IMR-90 (cell line): ENCODE measurements at regions not wholly inside any gene's neighbourhood (a gene's known extent, or its start where the extent isn't known, plus 50 kb on each side); places are given as distances from the start of the nearest gene placed in this dataset.

Source experiments
- CEBPB ChIP-seq: IDR thresholded peaks from 2 replicates; pipeline ENCODE4 v1.6.1; 2012; ENCODE audit warnings: low read depth, low read length, improper control_type of control experiment
- FOS ChIP-seq: fragments of 150-350 bp; IDR thresholded peaks from 2 replicates; pipeline ENCODE4 v1.6.1; 2016; ENCODE audit warnings: low read depth, low read length
- MAFK ChIP-seq: IDR thresholded peaks from 2 replicates; pipeline ENCODE4 v1.6.1; 2012; ENCODE audit warnings: low read depth, low read length, improper control_type of control experiment
- MXI1 ChIP-seq: IDR thresholded peaks from 2 replicates; pipeline ENCODE4 v1.6.1; 2012; ENCODE audit warnings: low read depth, mild to moderate bottlenecking, low read length, moderate library complexity, borderline replicate concordance
- POLR2A ChIP-seq: IDR thresholded peaks from 2 replicates; pipeline ENCODE4 v1.6.1; 2012; ENCODE audit warnings: mild to moderate bottlenecking, low read depth, low read length
- RAD21 ChIP-seq: IDR thresholded peaks from 2 replicates; pipeline ENCODE4 v1.6.1; 2012; ENCODE audit warnings: low read length, improper control_type of control experiment
- RFX5 ChIP-seq: IDR thresholded peaks from 2 replicates; pipeline ENCODE4 v1.8.0; 2012; ENCODE audit warnings: low read depth, mild to moderate bottlenecking, low read length, moderate library complexity
- SMC3 ChIP-seq: fragments of 150-350 bp; IDR thresholded peaks from 2 replicates; pipeline ENCODE4 v1.6.1; 2016; ENCODE audit warnings: low read depth, mild to moderate bottlenecking, antibody characterized with exemption, low read length, moderate library complexity
- TF ChIP-seq, protein P1 (sequence below): conservative IDR thresholded peaks from 2 replicates; pipeline ENCODE4 v1.5.1; 2012; ENCODE audit warnings: mild to moderate bottlenecking, low read depth, low read length, improper control_type of control experiment
- TF ChIP-seq, protein P2 (sequence below): fragments of 150-350 bp; IDR thresholded peaks from 2 replicates; pipeline ENCODE4 v1.6.1; 2017; ENCODE audit warnings: mild to moderate bottlenecking, antibody characterized with exemption, low read length, low read depth

DNA sequence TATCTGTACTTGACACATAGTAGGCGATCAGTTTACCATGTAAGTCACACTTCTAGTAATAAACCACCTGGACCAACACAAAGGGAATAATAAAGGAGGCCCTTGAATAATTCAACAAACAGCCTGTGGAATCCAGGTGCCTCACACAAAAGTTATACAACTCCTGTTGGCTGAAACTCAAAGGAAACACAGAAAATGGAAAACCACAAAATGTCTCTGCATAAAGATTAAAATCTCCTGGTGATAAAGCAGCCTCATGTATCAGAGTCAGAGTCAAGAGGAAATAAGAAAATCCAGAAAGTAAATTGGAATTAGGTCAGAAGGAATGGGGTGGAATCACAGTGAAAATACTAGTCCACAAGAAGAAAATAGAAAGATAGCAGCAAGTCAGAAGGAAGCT is 592.5 kb downstream of the NPHP4 start:
- TF ChIP-seq RFX5 (no peak), MAFK (no peak), POLR2A (no peak), RAD21 (no peak), FOS (no peak), CEBPB (no peak), SMC3 (no peak), MXI1 (no peak)
- TF ChIP-seq, protein P1, sequence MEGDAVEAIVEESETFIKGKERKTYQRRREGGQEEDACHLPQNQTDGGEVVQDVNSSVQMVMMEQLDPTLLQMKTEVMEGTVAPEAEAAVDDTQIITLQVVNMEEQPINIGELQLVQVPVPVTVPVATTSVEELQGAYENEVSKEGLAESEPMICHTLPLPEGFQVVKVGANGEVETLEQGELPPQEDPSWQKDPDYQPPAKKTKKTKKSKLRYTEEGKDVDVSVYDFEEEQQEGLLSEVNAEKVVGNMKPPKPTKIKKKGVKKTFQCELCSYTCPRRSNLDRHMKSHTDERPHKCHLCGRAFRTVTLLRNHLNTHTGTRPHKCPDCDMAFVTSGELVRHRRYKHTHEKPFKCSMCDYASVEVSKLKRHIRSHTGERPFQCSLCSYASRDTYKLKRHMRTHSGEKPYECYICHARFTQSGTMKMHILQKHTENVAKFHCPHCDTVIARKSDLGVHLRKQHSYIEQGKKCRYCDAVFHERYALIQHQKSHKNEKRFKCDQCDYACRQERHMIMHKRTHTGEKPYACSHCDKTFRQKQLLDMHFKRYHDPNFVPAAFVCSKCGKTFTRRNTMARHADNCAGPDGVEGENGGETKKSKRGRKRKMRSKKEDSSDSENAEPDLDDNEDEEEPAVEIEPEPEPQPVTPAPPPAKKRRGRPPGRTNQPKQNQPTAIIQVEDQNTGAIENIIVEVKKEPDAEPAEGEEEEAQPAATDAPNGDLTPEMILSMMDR = no peak
- TF ChIP-seq, protein P2, sequence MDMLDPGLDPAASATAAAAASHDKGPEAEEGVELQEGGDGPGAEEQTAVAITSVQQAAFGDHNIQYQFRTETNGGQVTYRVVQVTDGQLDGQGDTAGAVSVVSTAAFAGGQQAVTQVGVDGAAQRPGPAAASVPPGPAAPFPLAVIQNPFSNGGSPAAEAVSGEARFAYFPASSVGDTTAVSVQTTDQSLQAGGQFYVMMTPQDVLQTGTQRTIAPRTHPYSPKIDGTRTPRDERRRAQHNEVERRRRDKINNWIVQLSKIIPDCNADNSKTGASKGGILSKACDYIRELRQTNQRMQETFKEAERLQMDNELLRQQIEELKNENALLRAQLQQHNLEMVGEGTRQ = no peak
